CD8-positive, alpha-beta memory T cell (primary cell): ENCODE measurements at regions not wholly inside any gene's neighbourhood (a gene's known extent, or its start where the extent isn't known, plus 50 kb on each side); places are given as distances from the start of the nearest gene placed in this dataset.

Source experiments
- CTCF ChIA-PET: fragments of 350-600 bp; sonication (Branson Sonifier 250); formaldehyde crosslinking; loops from one replicate; lab custom pipeline; 2021; ENCODE audit warnings: antibody characterized with exemption; lab: Charles Lee
- POLR2A ChIA-PET: fragments of 350-600 bp; sonication (Branson Sonifier 250); formaldehyde crosslinking; loops from one replicate; lab custom pipeline; 2021; ENCODE audit warnings: antibody characterized with exemption; lab: Charles Lee
- DNase-seq, 5 donors: peaks; one replicate each; pipeline versions ENCODE4 v3.0.0 to v3.0.0-alpha.2; 2020 to 2022; ENCODE audit warnings: mixed read lengths in 1 of 5
- H3K27ac ChIP-seq: one replicate; pipeline ENCODE4 v1.7.0; 2013; ENCODE audit warnings: low read depth, mild to moderate bottlenecking, low read length, moderate library complexity
- H3K27me3 ChIP-seq: 2 replicates; pipeline ENCODE4 v1.7.0; 2013; ENCODE audit warnings: low read length, mild to moderate bottlenecking; ENCODE audit not compliant: insufficient read depth, poor library complexity, severe bottlenecking
- H3K36me3 ChIP-seq: 2 replicates; pipeline ENCODE4 v1.7.0; 2013; ENCODE audit warnings: mild to moderate bottlenecking, low read length, moderate library complexity; ENCODE audit not compliant: insufficient read depth
- H3K4me1 ChIP-seq: 2 replicates; pipeline ENCODE4 v1.7.0; 2013; ENCODE audit warnings: mild to moderate bottlenecking, low read length, moderate library complexity; ENCODE audit not compliant: insufficient read depth
- H3K4me3 ChIP-seq: 2 replicates; pipeline ENCODE4 v1.7.0; 2013; ENCODE audit warnings: mild to moderate bottlenecking, low read length
- H3K9me3 ChIP-seq: 2 replicates; pipeline ENCODE4 v1.7.0; 2013; ENCODE audit warnings: mild to moderate bottlenecking, low read length
- H3K27ac Mint-ChIP-seq, 8 donors: one replicate each; pipeline ENCODE4 v1.8.0; 2020 to 2021; ENCODE audit warnings: mixed read lengths in 8 of 8, mild to moderate bottlenecking in 6 of 8, inconsistent platforms in 3 of 8, moderate library complexity in 3 of 8
- H3K27me3 Mint-ChIP-seq, 2 donors: one replicate each; pipeline ENCODE4 v1.8.0; 2020 to 2021; ENCODE audit warnings: mixed read lengths in 2 of 2, mild to moderate bottlenecking in 1 of 2, moderate library complexity in 1 of 2
- H3K36me3 Mint-ChIP-seq, 3 donors: one replicate each; pipeline ENCODE4 v1.8.0; 2020 to 2021; ENCODE audit warnings: mixed read lengths in 3 of 3, inconsistent platforms in 1 of 3, mild to moderate bottlenecking in 1 of 3
- H3K4me1 Mint-ChIP-seq, 3 donors: one replicate each; pipeline ENCODE4 v1.8.0; 2020 to 2021; ENCODE audit warnings: mixed read lengths in 3 of 3, inconsistent platforms in 1 of 3, mild to moderate bottlenecking in 1 of 3
- H3K4me3 Mint-ChIP-seq, 7 donors: one replicate each; pipeline ENCODE4 v1.8.0; 2020 to 2021; ENCODE audit warnings: mixed read lengths in 7 of 7, mild to moderate bottlenecking in 6 of 7, moderate library complexity in 4 of 7, inconsistent platforms in 2 of 7
- H3K9me3 Mint-ChIP-seq, 5 donors: one replicate each; pipeline ENCODE4 v1.8.0; 2020 to 2022; ENCODE audit warnings: mixed read lengths in 5 of 5, mild to moderate bottlenecking in 3 of 5, moderate library complexity in 2 of 5, inconsistent platforms in 1 of 5

GRCh38 chr4:37537484-37537883 lies 148.7 kb downstream of the RELL1 start:
- no peak for DNase-seq
- H3K9me3 Mint-ChIP-seq = no peaks in the 10 kb centered on the region
- no peak overlapping the region for H3K4me3 ChIP-seq
- no peak overlapping the region for H3K27ac Mint-ChIP-seq
- no peaks in the 10 kb centered on the region for H3K4me1 Mint-ChIP-seq
- no peak overlapping the region for H3K4me3 Mint-ChIP-seq
- H3K36me3 ChIP-seq = no peaks in the 10 kb centered on the region
- ChIA-PET POLR2A (no interaction called here), CTCF (no interaction called here)
- no peak overlapping the region for H3K27ac ChIP-seq
- peaks cover 0 to under 1% of the 10 kb centered on the region in 2 donors for H3K27me3 Mint-ChIP-seq
- no peaks in the 10 kb centered on the region for H3K4me1 ChIP-seq
- no peaks in the 10 kb centered on the region for H3K36me3 Mint-ChIP-seq
- H3K9me3 ChIP-seq = no peaks in the 10 kb centered on the region
- H3K27me3 ChIP-seq = no peaks in the 10 kb centered on the region

- H3K4me3 Mint-ChIP-seq = no peak overlapping the region
- no peaks in the 10 kb centered on the region for H3K9me3 Mint-ChIP-seq
- Histone ChIP-seq H3K4me3 (no peak overlapping the region), H3K27me3 (no peaks in the 10 kb centered on the region), H3K36me3 (no peaks in the 10 kb centered on the region), H3K9me3 (no peaks in the 10 kb centered on the region), H3K27ac (no peak overlapping the region), H3K4me1 (no peaks in the 10 kb centered on the region)
- CTCF ChIA-PET = interaction anchor here (1.4 kb wide), 1 partner anchor 29 kb away, joined by 3 read pairs; no protein-coding TSS in a partner anchor
- H3K4me1 Mint-ChIP-seq = no peaks in the 10 kb centered on the region
- H3K27me3 Mint-ChIP-seq = peaks cover 2 to 4% of the 10 kb centered on the region in 2 donors
- DNase-seq = no peak
- no peak overlapping the region for H3K27ac Mint-ChIP-seq
- no peaks in the 10 kb centered on the region for H3K36me3 Mint-ChIP-seq
- POLR2A ChIA-PET = no interaction called here
Measured at GRCh38 chr4:37535872-37536271, 150.3 kb downstream of the RELL1 start.

GRCh38 chr4:37533286-37534033 lies 152.7 kb downstream of the RELL1 start:
- H3K27ac Mint-ChIP-seq = no peak overlapping the region
- H3K9me3 ChIP-seq = no peaks in the 10 kb centered on the region
- H3K36me3 Mint-ChIP-seq = no peaks in the 10 kb centered on the region
- H3K4me3 Mint-ChIP-seq = no peak overlapping the region
- no peaks in the 10 kb centered on the region for H3K36me3 ChIP-seq
- H3K4me1 Mint-ChIP-seq = no peaks in the 10 kb centered on the region
- no peak for DNase-seq
- no peak overlapping the region for H3K4me3 ChIP-seq
- POLR2A ChIA-PET = no interaction called here
- H3K27me3 ChIP-seq = no peaks in the 10 kb centered on the region
- H3K27me3 Mint-ChIP-seq = peaks cover 7 to 8% of the 10 kb centered on the region in 2 donors
- no peaks in the 10 kb centered on the region for H3K9me3 Mint-ChIP-seq
- no peak overlapping the region for H3K27ac ChIP-seq
- CTCF ChIA-PET = no interaction called here
- H3K4me1 ChIP-seq = no peaks in the 10 kb centered on the region

- Histone ChIP-seq H3K27ac (no peak overlapping the region), H3K27me3 (no peaks in the 10 kb centered on the region), H3K36me3 (no peaks in the 10 kb centered on the region), H3K4me3 (no peak overlapping the region), H3K4me1 (no peaks in the 10 kb centered on the region), H3K9me3 (no peaks in the 10 kb centered on the region)
- DNase-seq = no peak
- Mint-ChIP-seq H3K27ac (no peak overlapping the region), H3K9me3 (no peaks in the 10 kb centered on the region), H3K27me3 (peaks cover 7 to 10% of the 10 kb centered on the region in 2 donors), H3K36me3 (no peaks in the 10 kb centered on the region), H3K4me1 (no peaks in the 10 kb centered on the region), H3K4me3 (no peak overlapping the region)
- ChIA-PET POLR2A (no interaction called here), CTCF (no interaction called here)
Measured at GRCh38 chr4:37531151-37531550, 155.0 kb downstream of the RELL1 start.

GRCh38 chr4:37530451-37530850 lies 155.7 kb downstream of the RELL1 start:
- Histone ChIP-seq H3K27ac (no peak overlapping the region), H3K4me3 (no peak overlapping the region), H3K9me3 (no peaks in the 10 kb centered on the region), H3K4me1 (no peaks in the 10 kb centered on the region), H3K27me3 (no peaks in the 10 kb centered on the region), H3K36me3 (no peaks in the 10 kb centered on the region)
- CTCF ChIA-PET = no interaction called here
- Mint-ChIP-seq H3K4me3 (no peak overlapping the region), H3K27ac (no peak overlapping the region), H3K4me1 (no peaks in the 10 kb centered on the region), H3K9me3 (no peaks in the 10 kb centered on the region), H3K27me3 (peaks cover 7 to 14% of the 10 kb centered on the region in 2 donors), H3K36me3 (no peaks in the 10 kb centered on the region)
- POLR2A ChIA-PET = no interaction called here
- DNase-seq = no peak

GRCh38 chr4:37528166-37528885 lies 157.8 kb downstream of the RELL1 start:
- Mint-ChIP-seq H3K4me3 (no peak overlapping the region), H3K27me3 (peaks cover 9 to 20% of the 10 kb centered on the region in 2 donors), H3K9me3 (peaks cover 0 to 4% (median 0%) of the 10 kb centered on the region in 5 donors), H3K27ac (no peak overlapping the region), H3K36me3 (no peaks in the 10 kb centered on the region), H3K4me1 (no peaks in the 10 kb centered on the region)
- H3K36me3 ChIP-seq = no peaks in the 10 kb centered on the region
- H3K27me3 ChIP-seq = no peaks in the 10 kb centered on the region
- H3K4me1 ChIP-seq = no peaks in the 10 kb centered on the region
- H3K4me3 ChIP-seq = no peak overlapping the region
- DNase-seq = no peak
- ChIA-PET POLR2A (no interaction called here), CTCF (no interaction called here)
- H3K9me3 ChIP-seq = no peaks in the 10 kb centered on the region
- H3K27ac ChIP-seq = no peak overlapping the region

GRCh38 chr4:37524267-37524666 lies 161.9 kb downstream of the RELL1 start:
- Histone ChIP-seq H3K4me1 (no peaks in the 10 kb centered on the region), H3K27me3 (no peaks in the 10 kb centered on the region), H3K4me3 (no peak overlapping the region), H3K36me3 (no peaks in the 10 kb centered on the region), H3K9me3 (no peaks in the 10 kb centered on the region), H3K27ac (no peak overlapping the region)
- Mint-ChIP-seq H3K27ac (no peak overlapping the region), H3K36me3 (peaks cover 0 to 5% (median 0%) of the 10 kb centered on the region in 3 donors), H3K4me3 (no peak overlapping the region), H3K9me3 (peaks cover 9 to 26% (median 16%) of the 10 kb centered on the region in 5 donors), H3K27me3 (peaks cover 4 to 17% of the 10 kb centered on the region in 2 donors), H3K4me1 (no peaks in the 10 kb centered on the region)
- no peak for DNase-seq
- ChIA-PET CTCF (no interaction called here), POLR2A (no interaction called here)

- Mint-ChIP-seq H3K27me3 (peaks cover 4 to 16% of the 10 kb centered on the region in 2 donors), H3K9me3 (peaks cover 17 to 33% (median 24%) of the 10 kb centered on the region in 5 donors), H3K27ac (no peak overlapping the region), H3K4me3 (no peak overlapping the region), H3K4me1 (no peaks in the 10 kb centered on the region), H3K36me3 (peaks cover 0 to 5% (median 0%) of the 10 kb centered on the region in 3 donors)
- Histone ChIP-seq H3K4me1 (no peaks in the 10 kb centered on the region), H3K27me3 (no peaks in the 10 kb centered on the region), H3K9me3 (no peaks in the 10 kb centered on the region), H3K4me3 (no peak overlapping the region), H3K36me3 (no peaks in the 10 kb centered on the region), H3K27ac (no peak overlapping the region)
- POLR2A ChIA-PET = no interaction called here
- DNase-seq = no peak
- CTCF ChIA-PET = interaction anchor here (1.0 kb wide), 1 partner anchor 9 kb away, joined by 3 read pairs; no protein-coding TSS in a partner anchor
Measured at GRCh38 chr4:37522996-37523395, 163.2 kb downstream of the RELL1 start.
